HCT116 (cell line): ENCODE measurements at regions not wholly inside any gene's neighbourhood (a gene's known extent, or its start where the extent isn't known, plus 50 kb on each side); places are given as distances from the start of the nearest gene placed in this dataset.

Source experiments
- ATAC-seq: fragments of 200-7000 bp; cut with Tn5 transposase; 2 replicates; pipeline ENCODE4 v1.9.1; 2020; ENCODE audit warnings: mild to moderate bottlenecking, moderate library complexity
- BruUV-seq: library from RNA; stranded (reverse); fragments of 400-500 nt; replicated peaks from 2 replicates; lab custom pipeline; 2021; lab: Mats Ljungman, UMichigan
- CTCF ChIA-PET: fragments of 300-600 bp; sonication (Branson Sonifier 250); formaldehyde crosslinking; loops from one replicate; lab custom pipeline; 2021; ENCODE audit warnings: antibody characterized with exemption; lab: Charles Lee
- POLR2A ChIA-PET: fragments of 300-600, 350-600 bp; sonication (Branson Sonifier 250); formaldehyde crosslinking; loops from one replicate; lab custom pipeline; 2021; ENCODE audit warnings: antibody characterized with exemption; lab: Charles Lee
- RAD21 ChIA-PET, 2 experiments: fragments of 300-600 bp; sonication (Branson Sonifier 250); formaldehyde crosslinking; loops; one replicate each; lab custom pipeline; 2023; ENCODE audit warnings: low total read pairs in 2 of 2; ENCODE audit not compliant: uncharacterized antibody in 2 of 2, unreplicated experiment in 2 of 2, low non-redundant PET in 1 of 2; lab: Charles Lee
- DNase-seq: peaks from one replicate; pipeline ENCODE4 v3.0.0-alpha.2; 2010; ENCODE audit warnings: low read depth, low spot score
- H2AFZ ChIP-seq: fragments of 200-600 bp; shearing (Covaris generic), sonication (generic); 2 replicates; pipeline ENCODE4 v1.6.1; 2017; ENCODE audit warnings: low read depth, mixed run types, mixed read lengths, antibody characterized with exemption, low read length; ENCODE audit not compliant: poor library complexity, severe bottlenecking
- H3K27ac ChIP-seq: 2 replicates; pipeline ENCODE4 v1.5.1; 2012; ENCODE audit warnings: low read depth, low read length
- H3K27me3 ChIP-seq: fragments of 200-600 bp; sonication (generic); 2 replicates; pipeline ENCODE4 v1.6.1; 2016; ENCODE audit warnings: mixed run types, low read length, mixed read lengths; ENCODE audit not compliant: insufficient read depth
- H3K36me3 ChIP-seq, 2 experiments: fragments of 200-500 bp in 1 of 2; fragments of 200-600 bp in 1 of 2; sonication (Bioruptor generic) in 1 of 2; sonication (generic) in 1 of 2; 2 replicates each; pipeline versions ENCODE4 v1.5.1 to v1.6.1; 2014 to 2016; ENCODE audit warnings: low read length in 2 of 2, inconsistent platforms in 1 of 2, mixed read lengths in 1 of 2, mixed run types in 1 of 2; ENCODE audit not compliant: insufficient read depth in 2 of 2, control insufficient read depth in 1 of 2
- H3K4me1 ChIP-seq, 2 experiments: fragments of 200-600 bp in 1 of 2; sonication (generic) in 1 of 2; 2 replicates each; pipeline versions ENCODE4 v1.5.1 to v1.6.1; 2012 to 2017; ENCODE audit warnings: low read length in 2 of 2, inconsistent platforms in 1 of 2, mild to moderate bottlenecking in 1 of 2, mixed read lengths in 1 of 2, mixed run types in 1 of 2, moderate library complexity in 1 of 2; ENCODE audit not compliant: insufficient read depth in 2 of 2, control insufficient read depth in 1 of 2
- H3K4me2 ChIP-seq: fragments of 200-600 bp; sonication (generic); 2 replicates; pipeline ENCODE4 v1.6.1; 2017; ENCODE audit warnings: mixed run types, low read length, mixed read lengths
- H3K4me3 ChIP-seq, 2 experiments: fragments of 200-600 bp in 1 of 2; sonication (generic) in 1 of 2; replicated peaks in 1 of 2; 2 replicates each; pipeline ENCODE4 v1.5.1; 2011 to 2016; ENCODE audit warnings: low read length in 2 of 2, control low read depth in 1 of 2, low read depth in 1 of 2, mild to moderate bottlenecking in 1 of 2, mixed read lengths in 1 of 2, mixed run types in 1 of 2
- H3K79me2 ChIP-seq: fragments of 200-600 bp; sonication (generic); 2 replicates; pipeline ENCODE4 v1.6.1; 2017; ENCODE audit warnings: mild to moderate bottlenecking, mixed run types, low read length, moderate library complexity, mixed read lengths; ENCODE audit not compliant: insufficient read depth
- H3K9ac ChIP-seq: fragments of 200-600 bp; sonication (generic); 2 replicates; pipeline ENCODE4 v1.6.1; 2016; ENCODE audit warnings: low read length, mixed read lengths
- H3K9me2 ChIP-seq: fragments of 200-600 bp; sonication (generic), shearing (Covaris generic); 2 replicates; pipeline ENCODE4 v1.6.1; 2017; ENCODE audit warnings: mixed run types, mild to moderate bottlenecking, moderate library complexity; ENCODE audit not compliant: insufficient read depth
- H3K9me3 ChIP-seq, 2 experiments: fragments of 200-500 bp in 1 of 2; fragments of 200-600 bp in 1 of 2; sonication (Bioruptor generic) in 1 of 2; sonication (generic) in 1 of 2; 2 replicates each; pipeline ENCODE4 v1.6.1; 2014 to 2017; ENCODE audit warnings: low read length in 2 of 2, mixed read lengths in 2 of 2, inconsistent platforms in 1 of 2, low read depth in 1 of 2, mild to moderate bottlenecking in 1 of 2, mixed run types in 1 of 2, moderate library complexity in 1 of 2; ENCODE audit not compliant: control insufficient read depth in 1 of 2, insufficient read depth in 1 of 2
- H4K20me1 ChIP-seq: fragments of 200-600 bp; sonication (generic), shearing (Covaris generic); 2 replicates; pipeline ENCODE4 v1.6.1; 2017; ENCODE audit warnings: mixed run types, mild to moderate bottlenecking, moderate library complexity; ENCODE audit not compliant: insufficient read depth
- ATF3 ChIP-seq: IDR thresholded peaks from 2 replicates; pipeline ENCODE4 v1.6.1; 2012
- CEBPB ChIP-seq: IDR thresholded peaks from 2 replicates; pipeline ENCODE4 v1.6.1; 2012; ENCODE audit warnings: low read depth
- EZH2 ChIP-seq: fragments of 200-600 bp; sonication (generic); IDR thresholded peaks from 2 replicates; pipeline ENCODE4 v1.6.1; 2017; ENCODE audit warnings: antibody characterized with exemption, mixed run types
- FOSL1 ChIP-seq: IDR thresholded peaks from 2 replicates; pipeline ENCODE4 v1.6.1; 2012; ENCODE audit warnings: low read depth
- JUND ChIP-seq: IDR thresholded peaks from 2 replicates; pipeline ENCODE4 v1.6.1; 2012
- MAX ChIP-seq: IDR thresholded peaks from 2 replicates; pipeline ENCODE4 v1.6.1; 2012
- POLR2A ChIP-seq: IDR thresholded peaks from 2 replicates; pipeline ENCODE4 v1.7.0; 2011; ENCODE audit warnings: borderline replicate concordance; ENCODE audit not compliant: insufficient read depth, insufficient read length; ENCODE audit errors: extremely low read depth
- POLR2AphosphoS5 ChIP-seq: IDR thresholded peaks from 2 replicates; pipeline ENCODE4 v1.6.1; 2011; ENCODE audit warnings: mild to moderate bottlenecking, low read depth, low read length, moderate library complexity
- RAD21 ChIP-seq: IDR thresholded peaks from 2 replicates; pipeline ENCODE4 v1.6.1; 2012; ENCODE audit warnings: low read depth, mild to moderate bottlenecking
- SIN3A ChIP-seq: IDR thresholded peaks from 2 replicates; pipeline ENCODE4 v1.6.1; 2012; ENCODE audit warnings: low read depth
- YY1 ChIP-seq: IDR thresholded peaks from 2 replicates; pipeline ENCODE4 v1.6.1; 2011; ENCODE audit warnings: low read length, low read depth, moderate library complexity, mild to moderate bottlenecking; ENCODE audit not compliant: insufficient replicate concordance; ENCODE audit errors: extremely low read depth
- intact Hi-C: fragments of 100-400 bp; cut with micrococcal nuclease; formaldehyde crosslinking; loops from 2 replicates; pipeline ENCODE4 v1.10.0; 2022
- TF ChIP-seq, protein P1 (sequence below), 3 experiments: fragments of 200-600 bp in 1 of 3; sonication (generic) in 1 of 3; IDR thresholded peaks in 2 of 3; conservative IDR thresholded peaks in 1 of 3; 2 replicates each; pipeline ENCODE4 v1.5.1; 2012 to 2017; ENCODE audit warnings: low read depth in 2 of 3, low read length in 2 of 3, antibody characterized with exemption in 1 of 3, borderline replicate concordance in 1 of 3, control low read depth in 1 of 3, mild to moderate bottlenecking in 1 of 3, mixed read lengths in 1 of 3, mixed run types in 1 of 3, moderate library complexity in 1 of 3; ENCODE audit not compliant: insufficient read depth in 1 of 3

- no peak for TF ChIP-seq YY1
- no peak for TF ChIP-seq POLR2AphosphoS5
- TF ChIP-seq SIN3A: no peak
- no peak for TF ChIP-seq EZH2
- TF ChIP-seq ATF3: no peak
- TF ChIP-seq MAX: no peak
- no peak for TF ChIP-seq JUND
- TF ChIP-seq FOSL1: no peak
- no peak for TF ChIP-seq CEBPB
Observed at GRCh38 chr5:87541676-87542075, 128.9 kb upstream of the CCNH start (continued).

GRCh38 chr5:87541033-87541432, 128.3 kb upstream of the CCNH start:
- Histone ChIP-seq H2AFZ (peak overlapping the region; percentile 89), H3K9me3 (no peaks in the 10 kb centered on the region), H3K4me1 (no peaks in the 10 kb centered on the region), H3K79me2 (no peaks in the 10 kb centered on the region), H3K4me3 (no peak overlapping the region), H3K27ac (no peak overlapping the region), H3K9me2 (no peaks in the 10 kb centered on the region), H3K36me3 (no peaks in the 10 kb centered on the region), H3K4me2 (peak overlapping the region; percentile 18; the same call in 1 of the 2 replicates), H4K20me1 (no peaks in the 10 kb centered on the region), H3K9ac (no peak overlapping the region), H3K27me3 (no peaks in the 10 kb centered on the region)
- RAD21 ChIA-PET: no interaction called here
- ATAC-seq: peak; percentile 69
- CTCF ChIA-PET: interaction anchor here (0.5 to 1.0 kb wide), 3 partner anchors 12 to 240 kb away, joined by 3 to 4 read pairs (median 4); no protein-coding TSS in a partner anchor
- BruUV-seq: no TSS peak
- TF ChIP-seq SIN3A (no peak), POLR2A (no peak), RAD21 (peak; percentile 40)
- TF ChIP-seq, protein P1, sequence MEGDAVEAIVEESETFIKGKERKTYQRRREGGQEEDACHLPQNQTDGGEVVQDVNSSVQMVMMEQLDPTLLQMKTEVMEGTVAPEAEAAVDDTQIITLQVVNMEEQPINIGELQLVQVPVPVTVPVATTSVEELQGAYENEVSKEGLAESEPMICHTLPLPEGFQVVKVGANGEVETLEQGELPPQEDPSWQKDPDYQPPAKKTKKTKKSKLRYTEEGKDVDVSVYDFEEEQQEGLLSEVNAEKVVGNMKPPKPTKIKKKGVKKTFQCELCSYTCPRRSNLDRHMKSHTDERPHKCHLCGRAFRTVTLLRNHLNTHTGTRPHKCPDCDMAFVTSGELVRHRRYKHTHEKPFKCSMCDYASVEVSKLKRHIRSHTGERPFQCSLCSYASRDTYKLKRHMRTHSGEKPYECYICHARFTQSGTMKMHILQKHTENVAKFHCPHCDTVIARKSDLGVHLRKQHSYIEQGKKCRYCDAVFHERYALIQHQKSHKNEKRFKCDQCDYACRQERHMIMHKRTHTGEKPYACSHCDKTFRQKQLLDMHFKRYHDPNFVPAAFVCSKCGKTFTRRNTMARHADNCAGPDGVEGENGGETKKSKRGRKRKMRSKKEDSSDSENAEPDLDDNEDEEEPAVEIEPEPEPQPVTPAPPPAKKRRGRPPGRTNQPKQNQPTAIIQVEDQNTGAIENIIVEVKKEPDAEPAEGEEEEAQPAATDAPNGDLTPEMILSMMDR (IDR thresholded peaks at IDR 0.05 in 2 of 3, conservative IDR thresholded peaks at IDR 0.05 in 1 of 3; ENCODE audit: borderline replicate concordance in 1 of 3, insufficient read depth in 1 of 3, low read depth in 2 of 3, low read length in 2 of 3): peak in 1 of 3 experiments; percentile 17; a peak in 2 of 6 replicates
- intact Hi-C loops: loop anchor here (10.0 kb wide), 1 partner anchor 1154 kb away; no protein-coding TSS in a partner anchor
- DNase-seq: peak; percentile 34
- POLR2A ChIA-PET: no interaction called here
